Stimulated activated CD4-positive, alpha-beta T cell treated with anti-CD3 and anti-CD28 coated beads, Interleukin-15, amount 100 ng/mL, for 1 hour (primary cell): ENCODE measurements at regions not wholly inside any gene's neighbourhood (a gene's known extent, or its start where the extent isn't known, plus 50 kb on each side); places are given as distances from the start of the nearest gene placed in this dataset.
"Not testable (repeated sequence)": the region's sequence is repeated elsewhere in the genome, so short reads cannot be mapped to it uniquely, and the experiment has no call there.

Source experiments
- DNase-seq, 2 donors: peaks; one replicate each; pipeline ENCODE4 v3.0.0-alpha.2; 2020; ENCODE audit warnings: low read depth in 1 of 2, low spot score in 1 of 2

DNA sequence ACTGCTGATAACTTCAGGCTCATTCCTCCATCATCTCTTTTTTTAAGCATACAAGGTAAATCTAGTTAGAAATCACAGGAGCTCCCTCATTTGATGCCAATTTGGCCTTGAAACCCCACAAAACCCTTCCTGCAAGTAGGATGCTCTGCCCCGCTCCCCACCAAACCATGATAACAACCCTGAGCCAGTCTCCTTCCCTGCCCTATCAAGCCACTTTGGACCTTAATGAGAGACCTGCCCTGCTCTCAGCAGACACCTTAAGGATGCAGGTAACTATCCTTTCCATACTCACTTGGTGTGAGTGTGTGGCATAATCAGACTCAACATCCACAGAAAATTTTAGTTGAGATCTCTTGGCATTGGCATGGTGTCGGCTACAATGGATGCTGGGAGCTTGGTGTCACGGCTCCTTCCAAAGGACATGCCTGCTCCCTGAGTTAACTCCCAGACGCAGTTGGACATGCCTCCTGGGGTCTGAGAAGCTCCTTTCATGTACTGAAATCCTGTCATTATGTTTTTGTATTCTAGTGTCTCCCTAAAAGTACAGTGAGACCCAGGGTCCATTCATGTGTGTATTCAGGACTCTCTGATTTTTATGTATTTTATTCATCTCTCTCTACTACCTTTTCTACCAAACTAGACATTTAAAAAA, 801.4 kb downstream of the TMEM121 start:
- DNase-seq = not testable (repeated sequence)

DNA sequence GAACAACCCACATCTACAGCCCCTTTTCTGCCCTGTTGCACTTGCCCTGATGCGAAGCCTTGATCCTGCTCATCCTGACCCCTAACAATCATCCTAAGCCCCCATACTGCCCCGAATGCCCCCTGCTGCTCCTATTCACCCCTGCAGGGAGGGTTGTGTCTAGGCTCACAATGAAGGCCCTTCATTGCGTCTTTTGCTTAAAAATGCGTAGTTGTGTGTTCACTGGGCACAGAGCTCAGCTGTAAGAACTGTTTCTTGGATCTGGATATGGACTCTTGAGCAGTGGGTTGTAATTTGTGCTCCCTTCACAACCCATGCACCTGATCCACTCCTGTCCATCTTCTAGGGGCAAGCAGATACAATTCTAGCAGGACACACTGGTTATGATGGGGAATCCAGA, 802.9 kb downstream of the TMEM121 start:
- DNase-seq = not testable (repeated sequence)

DNA sequence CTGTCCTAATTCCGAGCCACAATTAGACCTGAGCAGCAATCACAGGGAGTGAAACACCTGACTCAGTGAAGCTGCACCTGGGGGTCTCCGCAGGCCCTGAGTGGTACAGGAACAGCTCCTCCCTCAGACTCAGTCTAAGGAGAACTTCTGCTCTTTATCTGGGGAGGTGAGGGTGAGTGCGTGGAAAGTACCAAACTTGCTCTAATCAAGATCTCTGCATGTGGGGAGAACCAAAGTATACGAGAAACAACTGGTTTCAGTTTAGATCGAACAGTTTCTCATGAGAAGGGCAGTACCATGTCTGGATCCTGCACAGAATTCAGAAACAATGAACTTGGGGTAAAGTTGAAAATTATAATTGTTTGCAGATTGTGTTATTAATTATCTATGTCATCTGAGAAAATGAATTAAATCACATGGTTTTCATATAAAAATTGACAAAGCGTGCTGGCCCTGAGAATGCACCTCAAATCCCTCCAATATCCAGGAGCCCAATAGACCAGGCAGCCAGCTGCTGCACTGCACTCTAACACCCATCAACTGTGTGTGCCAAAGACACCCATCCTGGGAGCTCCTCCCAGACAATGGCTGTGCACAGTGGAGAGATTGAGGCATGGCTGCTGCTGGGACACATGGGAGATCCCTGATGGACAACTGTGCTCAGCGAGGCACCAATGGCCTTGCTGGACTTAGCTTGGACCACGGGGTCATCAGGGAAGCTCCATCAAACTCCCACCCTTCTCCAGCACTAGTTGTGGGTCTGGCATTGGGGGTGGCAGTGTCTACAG, 803.8 kb downstream of the TMEM121 start:
- DNase-seq = not testable (repeated sequence)

DNA sequence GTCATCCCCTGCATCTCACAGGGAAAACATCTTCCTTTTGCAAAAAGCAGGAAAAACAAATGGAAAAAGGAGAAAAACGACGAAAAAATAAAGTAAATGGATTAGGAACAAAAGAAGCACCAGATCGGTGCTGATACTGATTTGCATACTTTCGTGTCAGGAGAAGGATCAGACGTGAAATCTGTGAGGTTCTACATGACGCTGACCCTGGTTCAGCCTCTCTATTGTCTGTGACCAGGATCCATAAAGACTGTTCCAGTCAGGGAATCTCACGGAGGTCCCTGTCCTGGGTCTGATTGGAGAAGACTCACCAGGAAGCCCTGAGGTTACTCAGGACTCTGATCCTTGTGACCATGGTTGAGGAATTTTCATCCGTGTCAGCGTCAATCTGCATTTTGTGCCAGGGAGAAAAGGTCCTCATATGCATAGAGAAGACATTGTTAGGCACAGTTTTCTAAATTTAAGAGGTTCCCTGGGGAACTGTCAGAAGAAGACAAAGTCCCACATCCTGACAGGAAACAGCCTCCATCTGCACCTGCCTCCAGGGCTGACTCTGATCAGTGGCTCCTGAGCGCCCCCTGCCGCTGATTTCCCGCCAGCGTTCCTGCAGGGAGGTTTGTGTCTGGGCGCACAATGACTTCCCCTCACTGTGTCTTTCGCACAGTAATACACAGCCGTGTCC, 808.2 kb downstream of the TMEM121 start:
- peak; percentile 62 to 79 for DNase-seq

DNA sequence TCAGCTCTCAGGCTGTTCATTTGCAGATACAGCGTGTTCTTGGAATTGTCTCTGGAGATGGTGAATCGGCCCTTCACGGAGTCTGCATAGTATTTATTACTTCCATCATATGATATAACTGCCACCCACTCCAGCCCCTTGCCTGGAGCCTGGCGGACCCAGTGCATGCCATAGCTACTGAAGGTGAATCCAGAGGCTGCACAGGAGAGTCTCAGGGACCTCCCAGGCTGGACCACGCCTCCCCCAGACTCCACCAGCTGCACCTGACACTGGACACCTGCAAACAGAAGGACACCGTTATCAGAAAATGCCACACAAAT, 808.7 kb downstream of the TMEM121 start:
- DNase-seq = not testable (repeated sequence)

DNA sequence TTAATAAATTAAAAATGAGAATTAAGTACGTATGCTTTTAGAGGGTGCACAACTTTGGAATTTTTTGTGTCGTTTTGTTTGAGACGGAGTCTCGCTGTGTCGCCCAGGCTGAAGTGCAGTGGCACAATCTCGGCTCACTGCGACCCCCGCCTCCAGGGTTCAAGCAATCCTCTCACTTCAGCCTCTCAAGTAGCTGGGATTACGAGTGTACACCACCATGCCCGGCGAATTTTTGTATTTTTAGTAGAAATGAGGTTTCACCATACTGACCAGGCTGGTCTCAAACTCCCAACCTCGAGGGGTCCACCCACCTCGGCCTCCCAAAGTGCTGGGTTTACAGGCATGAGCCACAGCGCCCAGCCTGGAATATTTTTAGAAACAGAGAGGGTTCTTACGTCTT, 812.4 kb downstream of the TMEM121 start:
- DNase-seq = not testable (repeated sequence)

DNA sequence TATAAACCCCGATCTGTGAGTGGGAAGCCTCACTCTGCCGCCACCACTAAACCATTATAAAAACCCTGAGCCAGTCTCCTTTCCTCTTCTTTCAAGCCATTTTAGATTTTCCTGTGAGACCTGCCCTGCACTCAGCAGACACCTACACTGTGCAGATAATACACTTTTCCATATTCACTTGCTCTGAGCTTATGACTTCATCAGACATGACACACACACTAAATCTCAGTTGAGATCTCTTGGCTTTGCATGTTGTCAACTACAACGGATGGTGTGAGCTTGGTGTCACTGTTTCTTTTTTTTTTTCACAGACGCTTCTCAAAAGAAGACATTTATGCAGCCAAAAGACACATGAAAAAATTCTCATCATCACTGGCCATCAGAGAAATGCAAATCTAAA, 814.3 kb downstream of the TMEM121 start:
- DNase-seq = not testable (repeated sequence)

DNA sequence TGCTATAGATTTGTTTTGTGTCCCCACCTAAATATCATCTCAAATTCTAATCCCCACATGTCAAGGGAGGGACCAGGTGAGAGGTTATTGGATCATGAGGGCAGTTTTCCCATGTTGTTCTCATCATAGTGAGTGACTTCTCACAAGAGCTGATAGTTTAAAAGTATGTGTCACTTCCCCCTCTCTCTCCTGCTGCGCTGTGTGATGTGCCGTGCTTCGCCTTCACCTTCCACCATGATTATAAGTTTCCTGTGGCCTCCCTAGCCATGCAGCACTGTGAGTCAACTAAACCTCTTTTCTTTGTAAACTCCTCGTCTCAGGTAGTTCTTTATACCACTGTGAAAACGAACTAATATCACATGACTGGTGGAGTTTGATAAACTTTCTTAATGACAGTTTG, 814.8 kb downstream of the TMEM121 start:
- not testable (repeated sequence) for DNase-seq

DNA sequence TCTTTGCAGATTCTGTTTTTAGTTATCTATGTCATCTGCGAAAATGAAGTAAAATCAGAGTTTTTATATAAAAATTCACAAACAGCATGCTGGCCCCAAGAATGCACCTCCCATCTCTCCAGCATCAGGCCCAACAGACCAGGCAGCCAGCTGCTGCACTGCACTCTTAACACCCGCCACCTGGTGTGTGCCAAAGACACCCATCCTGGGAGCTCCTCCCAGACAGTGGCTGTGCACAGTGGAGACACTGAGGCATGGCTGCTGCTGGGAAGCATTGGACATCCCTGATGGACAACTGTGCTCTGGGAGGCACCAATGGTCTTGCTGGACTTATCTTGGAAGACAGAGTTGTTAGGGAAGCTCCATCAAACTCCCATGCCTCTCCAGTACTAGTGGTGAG, 817.2 kb downstream of the TMEM121 start:
- DNase-seq = no peak

DNA sequence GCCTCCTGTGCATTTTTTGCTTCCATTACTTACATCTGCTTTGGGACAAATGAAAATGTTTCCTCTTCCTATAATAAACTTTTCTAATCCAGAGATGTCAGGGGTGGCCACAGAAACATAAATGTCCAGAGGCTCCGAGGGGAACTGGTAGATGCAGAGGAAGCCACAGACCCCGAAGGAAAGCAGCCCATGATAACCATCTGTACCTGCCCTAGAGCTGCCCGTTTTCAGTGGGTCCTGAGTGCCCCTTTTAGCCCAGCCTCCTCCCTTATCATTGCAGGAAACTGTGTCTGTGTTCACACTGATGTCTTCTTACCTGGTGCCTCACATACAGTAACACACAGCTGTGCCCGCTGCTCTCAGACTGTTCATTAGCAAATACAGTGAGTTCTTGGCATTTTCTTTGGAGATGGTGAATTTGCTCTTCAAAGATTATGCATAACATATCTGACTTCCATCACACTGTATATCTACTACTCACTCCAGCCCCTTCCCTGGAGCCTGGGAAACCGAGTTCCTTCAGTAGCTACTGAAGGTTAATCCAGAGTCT, 817.8 kb downstream of the TMEM121 start:
- DNase-seq = not testable (repeated sequence)

DNA sequence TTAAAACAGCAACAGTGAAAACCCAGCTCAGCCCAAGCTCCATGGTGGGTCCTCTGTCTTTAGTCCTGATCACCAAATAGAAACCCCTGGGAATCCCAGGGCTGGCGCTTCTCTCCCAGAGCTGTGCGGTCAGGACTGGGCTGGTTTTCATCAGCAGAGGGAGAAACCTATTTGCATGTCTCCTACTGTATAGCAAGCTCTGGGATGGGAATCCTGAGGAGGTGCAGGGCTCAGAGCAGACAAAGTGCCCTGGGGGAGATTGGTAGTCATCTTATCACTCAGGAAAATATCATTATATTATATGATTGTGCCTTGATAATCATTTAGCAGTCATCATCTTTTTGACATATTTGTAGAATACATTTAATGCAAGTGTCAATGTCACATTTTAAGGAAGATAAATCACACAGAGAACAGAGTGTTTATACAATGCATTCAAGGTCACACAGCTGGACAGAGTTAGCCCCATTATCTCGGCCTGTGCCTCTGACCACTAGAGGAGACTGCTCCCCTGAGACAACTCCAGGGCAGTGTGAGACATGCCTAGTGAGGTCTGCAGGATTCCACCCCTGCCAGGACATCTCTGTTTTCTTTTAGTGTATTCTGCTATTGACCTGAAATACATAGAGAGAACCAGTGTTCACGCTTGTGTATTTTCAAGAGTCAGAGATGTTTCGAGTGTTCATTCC, 818.6 kb downstream of the TMEM121 start:
- DNase-seq = not testable (repeated sequence)

DNA sequence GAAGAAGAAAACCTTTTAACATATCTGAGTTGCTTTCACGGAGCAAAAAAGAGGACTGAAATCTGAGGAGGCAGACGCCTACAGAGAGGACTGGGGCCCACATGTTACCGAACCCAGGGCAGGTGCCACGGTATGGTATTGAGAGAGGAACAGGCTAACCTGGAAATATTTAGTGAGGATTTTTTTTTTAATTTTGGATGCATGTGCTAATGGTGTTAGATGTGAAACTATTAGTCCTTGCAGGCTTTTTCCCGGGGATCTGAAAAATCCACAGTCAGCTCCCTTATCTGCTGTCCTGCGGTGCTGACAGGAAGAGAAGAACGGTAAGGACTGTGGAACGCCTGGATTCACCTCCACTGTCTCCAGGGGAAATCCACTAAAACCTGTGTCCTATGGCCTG, 819.7 kb downstream of the TMEM121 start:
- no peak for DNase-seq

DNA sequence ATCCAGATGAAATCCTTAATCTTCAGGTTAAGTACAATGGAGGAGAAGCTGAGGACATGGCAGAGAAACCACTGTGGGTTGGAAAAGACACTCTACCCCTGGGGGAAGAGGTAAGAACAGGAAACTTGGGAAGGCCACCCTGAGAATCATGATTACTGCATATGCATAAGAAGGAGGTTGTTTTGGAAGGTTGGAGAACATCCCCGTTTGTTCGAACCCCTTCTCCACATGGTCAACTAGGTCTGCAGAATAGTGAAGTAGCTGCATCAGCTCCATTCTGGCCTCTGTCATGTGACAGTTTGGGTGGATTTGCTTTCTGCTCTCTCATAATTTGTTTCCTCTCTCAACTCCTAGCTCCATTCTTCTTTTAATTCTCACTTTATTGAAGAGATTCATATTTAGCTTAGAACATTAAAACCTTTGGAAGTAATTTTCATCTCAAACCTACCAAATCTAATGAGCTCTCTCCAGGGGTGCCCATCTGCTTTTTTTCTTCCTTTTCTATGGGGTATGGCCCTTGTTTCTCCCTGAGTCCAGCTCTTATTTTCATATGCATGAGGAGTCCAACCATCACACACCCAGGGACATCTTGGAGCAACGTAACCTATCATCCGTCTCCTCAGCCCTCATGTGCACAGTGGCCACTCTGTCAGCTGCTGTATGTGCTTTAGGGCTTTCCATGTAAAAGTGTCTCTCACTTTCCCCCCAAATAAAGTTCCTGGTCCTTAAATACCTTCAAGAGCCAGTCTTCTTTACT, 820.3 kb downstream of the TMEM121 start:
- DNase-seq = no peak

DNA sequence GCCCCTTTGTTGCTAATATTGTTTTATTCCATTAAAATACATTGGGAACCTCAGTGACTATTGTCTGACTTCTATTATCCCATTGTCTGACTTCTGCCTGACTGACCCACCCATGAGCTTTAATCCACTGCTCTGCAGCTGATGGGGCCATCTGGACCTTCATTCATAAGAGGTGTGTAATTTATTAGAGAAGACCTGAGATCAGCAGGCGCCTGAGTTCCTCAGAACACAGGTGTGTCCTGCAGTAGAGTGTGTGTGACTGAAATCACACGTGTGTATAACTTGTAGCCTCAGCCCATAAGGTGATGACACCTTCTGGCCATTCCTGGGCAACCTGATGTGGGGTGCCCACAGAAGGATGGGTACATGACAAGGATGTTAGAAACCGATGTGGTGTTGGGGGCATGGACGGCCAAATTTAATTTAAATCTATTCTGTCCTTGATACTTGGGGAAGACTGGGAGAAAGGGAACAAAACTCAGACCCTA, 821.0 kb downstream of the TMEM121 start:
- DNase-seq = no peak

DNA sequence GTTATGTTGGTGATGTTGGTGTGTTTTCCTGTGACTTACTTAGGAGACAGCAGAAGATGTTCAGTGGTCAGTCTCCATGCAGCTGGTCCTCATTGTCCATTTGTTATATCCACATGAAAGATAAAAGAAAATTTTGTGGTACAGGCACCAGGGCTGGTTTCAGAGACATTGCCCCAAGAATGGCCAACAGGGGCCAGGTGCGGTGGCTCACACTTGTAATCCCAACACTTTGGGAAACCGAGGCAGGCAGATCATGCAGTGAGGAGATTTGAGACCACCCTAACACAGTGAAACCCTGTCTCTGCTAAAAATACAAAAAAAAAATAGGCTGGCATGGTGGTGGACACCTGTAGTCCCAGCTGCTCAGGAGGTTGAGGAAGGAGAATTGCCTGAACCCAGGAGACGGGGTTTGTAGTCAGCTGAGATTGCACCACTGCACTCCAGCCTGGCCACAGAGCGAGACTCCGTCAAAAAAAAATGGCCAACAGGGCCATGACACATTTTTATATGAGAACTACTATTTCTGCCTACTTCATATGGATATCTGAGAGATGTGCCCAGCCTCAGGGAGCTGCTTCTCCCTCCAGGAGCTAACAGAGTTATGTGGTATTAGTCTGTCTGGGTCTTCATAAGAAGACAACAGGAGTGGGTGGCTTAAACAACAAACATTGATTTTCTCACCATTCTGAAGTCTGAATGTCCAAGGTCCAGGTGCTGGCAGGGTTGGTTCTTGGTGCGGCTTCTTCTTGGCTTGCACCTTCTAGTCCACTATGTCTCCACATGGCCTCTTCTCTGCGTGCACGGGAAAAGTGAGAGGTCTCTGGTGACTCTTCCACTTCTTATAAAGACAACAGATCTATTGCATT, 821.7 kb downstream of the TMEM121 start:
- no peak for DNase-seq

DNA sequence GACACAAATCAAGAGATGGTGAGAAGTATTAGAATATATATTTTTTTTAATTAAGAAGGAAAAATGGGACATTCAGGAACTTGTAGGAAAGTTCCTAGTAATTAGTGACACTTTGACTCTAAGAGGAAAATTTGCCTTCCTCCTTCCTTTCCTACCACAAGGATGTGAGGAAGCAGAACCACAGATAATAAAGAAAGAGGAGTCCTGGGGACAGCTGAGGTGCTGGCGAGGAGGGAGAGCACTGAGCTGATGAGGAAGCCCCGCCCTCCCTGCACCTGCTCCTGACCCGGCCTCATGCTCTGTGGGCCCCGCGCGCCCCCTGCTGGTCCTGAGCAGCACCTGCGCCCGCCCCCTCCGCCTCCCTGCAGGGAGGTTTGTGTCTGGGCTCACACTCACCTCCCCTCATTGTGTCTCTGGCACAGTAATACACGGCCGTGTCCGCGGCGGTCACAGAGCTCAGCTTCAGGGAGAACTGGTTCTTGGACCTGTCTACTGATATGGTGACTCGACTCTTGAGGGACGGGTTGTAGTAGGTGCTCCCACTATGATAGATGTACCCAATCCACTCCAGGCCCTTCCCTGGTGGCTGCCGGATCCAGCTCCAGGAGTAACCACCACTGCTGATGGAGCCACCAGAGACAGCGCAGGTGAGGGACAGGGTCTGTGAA, 822.6 kb downstream of the TMEM121 start:
- DNase-seq = peak; percentile 28 to 60

DNA sequence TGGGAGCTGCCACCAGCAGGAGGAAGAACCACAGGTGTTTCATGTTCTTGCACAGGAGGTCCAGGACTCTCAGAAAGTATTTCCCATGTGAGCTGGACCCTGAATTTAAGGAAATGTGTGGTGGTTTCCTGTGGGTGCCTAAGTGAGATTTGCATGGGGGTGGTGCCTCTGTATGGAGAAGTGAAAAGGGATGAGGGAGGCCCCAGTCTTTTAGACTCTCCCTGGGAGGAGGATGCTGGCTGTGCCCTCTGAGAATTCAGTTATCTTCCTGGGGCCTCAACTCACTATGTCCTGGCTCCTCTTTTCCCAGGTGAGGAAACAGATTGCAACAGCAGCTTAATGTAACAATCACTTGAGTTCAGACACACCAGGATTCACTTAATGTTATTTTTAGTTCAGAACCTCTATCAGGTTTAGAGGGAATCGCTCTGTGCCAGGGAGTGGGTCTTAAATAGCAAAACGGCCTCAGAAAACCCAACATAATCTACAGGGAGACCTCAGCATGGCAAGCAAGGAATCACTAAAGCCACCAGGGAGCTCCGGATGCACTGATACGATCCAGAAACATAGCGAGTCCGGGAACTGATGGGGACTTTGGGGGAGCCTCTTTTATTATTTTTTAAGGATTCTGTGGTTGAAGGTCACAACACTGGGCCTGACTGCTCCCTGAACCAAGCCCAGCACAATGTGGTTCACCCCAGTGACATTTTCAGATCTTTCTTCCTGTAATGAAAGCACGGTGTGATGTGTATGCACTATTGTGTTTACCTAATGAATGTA, 823.5 kb downstream of the TMEM121 start:
- DNase-seq = not testable (repeated sequence)
